HEK293 (cell line): ENCODE measurements at regions not wholly inside any gene's neighbourhood (a gene's known extent, or its start where the extent isn't known, plus 50 kb on each side); places are given as distances from the start of the nearest gene placed in this dataset.

Source experiments
- CTCF ChIA-PET: fragments of 350-600 bp; formaldehyde crosslinking; extraction: SDS; loops from one replicate; lab custom pipeline; 2021; ENCODE audit warnings: antibody characterized with exemption; lab: Yijun Ruan, JAX
- POLR2A ChIA-PET: fragments of 300-600 bp; formaldehyde crosslinking; extraction: SDS; loops from one replicate; lab custom pipeline; 2020; ENCODE audit warnings: antibody characterized with exemption, inconsistent platforms; lab: Yijun Ruan, JAX
- H3K27ac ChIP-seq: fragments of 200-500 bp; sonication (Bioruptor generic); 2 replicates; pipeline ENCODE4 v1.5.1; 2014; ENCODE audit warnings: low read depth, low read length, control low read depth, inconsistent platforms; ENCODE audit errors: extremely low read depth
- H3K36me3 ChIP-seq, 2 experiments: fragments of 200-500 bp in 1 of 2; sonication (Bioruptor generic) in 1 of 2; 1 replicate in 1 of 2; 2 replicates in 1 of 2; pipeline ENCODE4 v1.5.1; 2014 to 2017; ENCODE audit warnings: inconsistent platforms in 2 of 2, low read length in 2 of 2; ENCODE audit not compliant: control insufficient read depth in 2 of 2, insufficient read depth in 1 of 2
- H3K4me1 ChIP-seq: fragments of 200-500 bp; sonication (Bioruptor generic); 2 replicates; pipeline ENCODE4 v1.5.1; 2014; ENCODE audit warnings: mild to moderate bottlenecking, low read length, inconsistent platforms; ENCODE audit not compliant: control insufficient read depth, insufficient read depth
- H3K4me3 ChIP-seq: 2 replicates; pipeline ENCODE4 v1.5.1; 2011; ENCODE audit warnings: low read depth, mild to moderate bottlenecking, control low read depth, low read length, moderate library complexity
- H3K9me3 ChIP-seq: fragments of 200-500 bp; sonication (Bioruptor generic); 2 replicates; pipeline ENCODE4 v1.5.1; 2014; ENCODE audit warnings: low read depth, low read length, inconsistent platforms; ENCODE audit not compliant: control insufficient read depth, insufficient read depth
- EGR2 ChIP-seq: fragments of 450-650 bp; formaldehyde crosslinking; IDR thresholded peaks from 2 replicates; pipeline ENCODE4 v1.5.1; 2016; ENCODE audit warnings: low read depth, missing biosample characterization, missing genetic modification characterization
- PATZ1 ChIP-seq: fragments of 450-650 bp; formaldehyde crosslinking; IDR thresholded peaks from 2 replicates; pipeline ENCODE4 v1.5.1; 2016; ENCODE audit warnings: missing biosample characterization, missing genetic modification characterization
- PRDM1 ChIP-seq: fragments of 450-650 bp; formaldehyde crosslinking; IDR thresholded peaks from 2 replicates; pipeline ENCODE4; 2016; ENCODE audit warnings: missing biosample characterization, missing genetic modification characterization
- SP3 ChIP-seq: fragments of 450-650 bp; formaldehyde crosslinking; IDR thresholded peaks from 2 replicates; pipeline ENCODE4 v1.5.1; 2016; ENCODE audit warnings: missing biosample characterization, missing genetic modification characterization
- ZBTB17 ChIP-seq: fragments of 450-650 bp; formaldehyde crosslinking; IDR thresholded peaks from 2 replicates; pipeline ENCODE4 v1.5.1; 2016; ENCODE audit warnings: missing biosample characterization, missing genetic modification characterization
- ZBTB49 ChIP-seq: fragments of 450-650 bp; formaldehyde crosslinking; IDR thresholded peaks from 2 replicates; pipeline ENCODE4 v1.5.1; 2016; ENCODE audit warnings: missing biosample characterization, missing genetic modification characterization, low read depth
- ZFHX2 ChIP-seq: fragments of 450-650 bp; formaldehyde crosslinking; conservative IDR thresholded peaks from 2 replicates; pipeline ENCODE4 v1.5.1; 2016; ENCODE audit warnings: missing biosample characterization, missing genetic modification characterization
- ZFP37 ChIP-seq: fragments of 450-650 bp; formaldehyde crosslinking; IDR thresholded peaks from 2 replicates; pipeline ENCODE4 v1.5.1; 2016; ENCODE audit warnings: missing biosample characterization, missing genetic modification characterization
- ZNF146 ChIP-seq: fragments of 450-650 bp; formaldehyde crosslinking; IDR thresholded peaks from 2 replicates; pipeline ENCODE4 v1.5.1; 2016; ENCODE audit warnings: missing biosample characterization, missing genetic modification characterization
- ZNF24 ChIP-seq: fragments of 450-650 bp; formaldehyde crosslinking; IDR thresholded peaks from 2 replicates; pipeline ENCODE4 v1.5.1; 2016; ENCODE audit warnings: missing biosample characterization, missing genetic modification characterization
- ZNF274 ChIP-seq, 2 experiments: fragments of 200-500 bp in 1 of 2; fragments of 450-650 bp in 1 of 2; sonication (Bioruptor generic) in 1 of 2; formaldehyde crosslinking in 1 of 2; IDR thresholded peaks; 2 replicates each; pipeline versions ENCODE4 v1.5.1 to v1.6.1; 2014 to 2016; ENCODE audit warnings: borderline replicate concordance in 1 of 2, inconsistent platforms in 1 of 2, low read length in 1 of 2, missing biosample characterization in 1 of 2, missing genetic modification characterization in 1 of 2
- ZNF311 ChIP-seq: fragments of 450-650 bp; formaldehyde crosslinking; IDR thresholded peaks from 2 replicates; pipeline ENCODE4 v1.5.1; 2017; ENCODE audit warnings: missing biosample characterization, missing genetic modification characterization, borderline replicate concordance
- ZNF366 ChIP-seq: fragments of 450-650 bp; formaldehyde crosslinking; conservative IDR thresholded peaks from 2 replicates; pipeline ENCODE4 v1.5.1; 2016; ENCODE audit warnings: missing biosample characterization, missing genetic modification characterization
- ZNF416 ChIP-seq: fragments of 450-650 bp; formaldehyde crosslinking; IDR thresholded peaks from 2 replicates; pipeline ENCODE4 v1.5.1; 2016; ENCODE audit warnings: missing biosample characterization, missing genetic modification characterization
- ZNF433 ChIP-seq: fragments of 450-650 bp; formaldehyde crosslinking; IDR thresholded peaks from 2 replicates; pipeline ENCODE4 v1.5.1; 2016; ENCODE audit warnings: missing biosample characterization, missing genetic modification characterization, low read depth
- ZNF555 ChIP-seq: fragments of 450-650 bp; formaldehyde crosslinking; conservative IDR thresholded peaks from 2 replicates; pipeline ENCODE4 v1.5.1; 2017; ENCODE audit warnings: missing biosample characterization, mild to moderate bottlenecking, missing genetic modification characterization, inconsistent platforms
- ZNF580 ChIP-seq: fragments of 450-650 bp; formaldehyde crosslinking; IDR thresholded peaks from 2 replicates; pipeline ENCODE4 v1.5.1; 2016; ENCODE audit warnings: missing biosample characterization, missing genetic modification characterization
- ZNF621 ChIP-seq: fragments of 450-650 bp; formaldehyde crosslinking; IDR thresholded peaks from 2 replicates; pipeline ENCODE4 v1.5.1; 2017; ENCODE audit warnings: missing biosample characterization, missing genetic modification characterization
- ZNF639 ChIP-seq: fragments of 450-650 bp; formaldehyde crosslinking; IDR thresholded peaks from 2 replicates; pipeline ENCODE4 v1.5.1; 2016; ENCODE audit warnings: missing biosample characterization, missing genetic modification characterization
- ZNF792 ChIP-seq: fragments of 450-650 bp; formaldehyde crosslinking; IDR thresholded peaks from 2 replicates; pipeline ENCODE4 v1.5.1; 2016; ENCODE audit warnings: missing biosample characterization, missing genetic modification characterization
- ZNF837 ChIP-seq: fragments of 450-650 bp; formaldehyde crosslinking; IDR thresholded peaks from 2 replicates; pipeline ENCODE4 v1.5.1; 2016; ENCODE audit warnings: missing biosample characterization, missing genetic modification characterization
- ZSCAN4 ChIP-seq: fragments of 450-650 bp; formaldehyde crosslinking; IDR thresholded peaks from 2 replicates; pipeline ENCODE4 v1.5.1; 2017; ENCODE audit warnings: missing biosample characterization, missing genetic modification characterization
- TF ChIP-seq, protein P1 (sequence below): IDR thresholded peaks from 2 replicates; pipeline ENCODE4 v1.6.1; 2011; ENCODE audit warnings: mild to moderate bottlenecking, low read depth, low read length, borderline replicate concordance
- TF ChIP-seq, protein P2 (sequence below): sonication (generic); formaldehyde crosslinking; IDR thresholded peaks from 2 replicates; pipeline ENCODE4 v1.8.1; 2022; ENCODE audit warnings: mild to moderate bottlenecking, moderate library complexity, missing genetic modification reagents

DNA sequence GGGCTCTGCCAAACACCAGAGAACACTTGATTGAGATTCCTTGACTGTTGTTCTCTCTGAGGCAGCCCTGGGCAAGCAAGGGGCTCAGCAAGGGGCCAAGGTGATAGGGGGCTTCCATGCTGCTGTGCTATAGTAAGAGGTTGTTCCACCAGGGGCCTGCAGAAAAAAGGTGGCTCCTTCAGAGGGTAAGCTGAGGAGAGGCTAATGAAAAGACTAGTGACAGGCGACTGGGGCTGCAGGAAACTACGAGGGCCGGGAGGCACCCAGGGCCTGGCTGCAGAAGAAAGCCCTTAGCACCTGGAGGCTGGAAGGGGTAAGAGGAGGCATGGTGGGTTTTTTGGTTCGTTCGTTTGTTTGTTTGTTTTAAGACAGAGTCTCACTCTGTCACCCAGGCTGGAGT is 88.0 kb upstream of the CTNNA1 start:
- H3K4me3 ChIP-seq = no peak overlapping the region
- H3K27ac ChIP-seq = no peak overlapping the region
- no peaks in the 10 kb centered on the region for H3K36me3 ChIP-seq
- H3K4me1 ChIP-seq = no peaks in the 10 kb centered on the region
- ChIA-PET CTCF (no interaction called here), POLR2A (no interaction called here)
- TF ChIP-seq ZNF433 = no peak
- TF ChIP-seq ZNF639 = no peak
- TF ChIP-seq ZBTB49 (tag by site-specific recombination) = no peak
- no peak for TF ChIP-seq ZFHX2 (tag by site-specific recombination)
- TF ChIP-seq ZNF621 (tag by site-specific recombination) = no peak
- TF ChIP-seq, protein P1, sequence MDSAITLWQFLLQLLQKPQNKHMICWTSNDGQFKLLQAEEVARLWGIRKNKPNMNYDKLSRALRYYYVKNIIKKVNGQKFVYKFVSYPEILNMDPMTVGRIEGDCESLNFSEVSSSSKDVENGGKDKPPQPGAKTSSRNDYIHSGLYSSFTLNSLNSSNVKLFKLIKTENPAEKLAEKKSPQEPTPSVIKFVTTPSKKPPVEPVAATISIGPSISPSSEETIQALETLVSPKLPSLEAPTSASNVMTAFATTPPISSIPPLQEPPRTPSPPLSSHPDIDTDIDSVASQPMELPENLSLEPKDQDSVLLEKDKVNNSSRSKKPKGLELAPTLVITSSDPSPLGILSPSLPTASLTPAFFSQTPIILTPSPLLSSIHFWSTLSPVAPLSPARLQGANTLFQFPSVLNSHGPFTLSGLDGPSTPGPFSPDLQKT = no peak
- TF ChIP-seq EGR2 (tag by site-specific recombination) = no peak
- no peak for TF ChIP-seq SP3 (tag by site-specific recombination)
- no peak for TF ChIP-seq ZNF311 (tag by site-specific recombination)
- no peak for TF ChIP-seq ZFP37 (tag by site-specific recombination)
- no peak for TF ChIP-seq ZNF580 (tag by site-specific recombination)
- no peak for TF ChIP-seq ZNF792
- no peaks in the 10 kb centered on the region for H3K9me3 ChIP-seq

DNA sequence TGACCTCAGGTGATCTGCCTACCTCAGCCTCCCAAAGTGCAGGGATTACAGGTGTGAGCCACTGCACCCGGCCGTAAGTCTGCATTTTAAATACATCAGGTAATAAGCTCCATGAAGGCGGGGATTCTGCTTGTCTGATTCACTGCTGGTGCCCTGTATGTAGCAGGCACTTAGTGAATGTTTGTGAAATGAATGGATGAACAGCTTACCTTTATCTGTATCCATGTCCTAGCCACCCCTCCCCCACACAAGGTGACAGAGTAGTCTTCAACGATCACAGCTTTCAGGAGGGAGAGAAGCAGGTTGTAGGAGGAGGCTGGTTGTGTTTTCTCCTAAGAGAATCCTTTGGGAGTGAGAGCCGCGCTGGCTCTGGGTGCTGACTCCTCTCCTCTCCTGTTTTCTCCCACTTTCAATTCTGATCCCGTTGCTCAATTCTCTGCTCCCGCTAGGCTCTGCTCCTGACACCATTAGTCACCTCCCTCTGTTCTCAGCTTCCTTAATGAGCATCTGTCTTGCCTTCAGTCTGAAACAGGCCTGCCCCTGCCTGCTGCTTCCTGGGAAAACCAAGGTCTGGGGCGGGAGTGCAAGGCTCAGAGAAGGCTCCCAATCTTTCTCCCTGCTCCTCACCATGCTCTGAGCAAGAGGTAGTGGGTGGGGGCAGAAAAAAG is 88.8 kb upstream of the CTNNA1 start:
- Histone ChIP-seq H3K9me3 (no peaks in the 10 kb centered on the region), H3K36me3 (no peaks in the 10 kb centered on the region), H3K27ac (no peak overlapping the region), H3K4me3 (no peak overlapping the region), H3K4me1 (no peaks in the 10 kb centered on the region)
- POLR2A ChIA-PET = no interaction called here
- CTCF ChIA-PET = no interaction called here
- TF ChIP-seq ZNF146 (tag by site-specific recombination) = no peak
- TF ChIP-seq ZNF416 (tag by site-specific recombination) = no peak
- TF ChIP-seq PRDM1 = peak; percentile 91
- TF ChIP-seq ZNF24 (tag by site-specific recombination) = no peak
- TF ChIP-seq ZNF366 (tag by site-specific recombination) = no peak
- no peak for TF ChIP-seq ZNF274 (IDR thresholded peaks at IDR 0.05; ENCODE audit: low read length)
- no peak for TF ChIP-seq ZNF274 (tag by site-specific recombination; IDR thresholded peaks at IDR 0.05; ENCODE audit: borderline replicate concordance)
- TF ChIP-seq ZBTB17 (tag by site-specific recombination) = 0 out of 2 replicates have a peak, but pooled peaks have one; percentile 40
- TF ChIP-seq, protein P2, sequence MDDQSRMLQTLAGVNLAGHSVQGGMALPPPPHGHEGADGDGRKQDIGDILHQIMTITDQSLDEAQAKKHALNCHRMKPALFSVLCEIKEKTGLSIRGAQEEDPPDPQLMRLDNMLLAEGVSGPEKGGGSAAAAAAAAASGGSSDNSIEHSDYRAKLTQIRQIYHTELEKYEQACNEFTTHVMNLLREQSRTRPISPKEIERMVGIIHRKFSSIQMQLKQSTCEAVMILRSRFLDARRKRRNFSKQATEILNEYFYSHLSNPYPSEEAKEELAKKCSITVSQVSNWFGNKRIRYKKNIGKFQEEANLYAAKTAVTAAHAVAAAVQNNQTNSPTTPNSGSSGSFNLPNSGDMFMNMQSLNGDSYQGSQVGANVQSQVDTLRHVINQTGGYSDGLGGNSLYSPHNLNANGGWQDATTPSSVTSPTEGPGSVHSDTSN = no peak
- TF ChIP-seq PATZ1 (tag by site-specific recombination) = no peak
- TF ChIP-seq ZNF555 = no peak
- no peak for TF ChIP-seq ZNF837
- no peak for TF ChIP-seq ZSCAN4 (tag by site-specific recombination)
